Liver (tissue), 8 donors: ENCODE measurements at regions not wholly inside any gene's neighbourhood (a gene's known extent, or its start where the extent isn't known, plus 50 kb on each side); places are given as distances from the start of the nearest gene placed in this dataset.
A peak's percentile ranks its signal among the peaks of the same experiment; 100 is the strongest.

Source experiments
- DNase-seq: peaks from one replicate; pipeline ENCODE4 v3.0.0-alpha.2; 2017; ENCODE audit warnings: low spot score
- H3K27ac ChIP-seq, 2 donors: one replicate each; pipeline ENCODE4 v1.7.0; 2013; ENCODE audit warnings: inconsistent platforms in 2 of 2, low read length in 2 of 2, control low read depth in 1 of 2, low read depth in 1 of 2, mild to moderate bottlenecking in 1 of 2
- H3K27me3 ChIP-seq, 4 donors: one replicate each; pipeline versions ENCODE4 v1.6.1 to v1.7.0; 2013; ENCODE audit warnings: low read length in 3 of 4, inconsistent platforms in 1 of 4, mild to moderate bottlenecking in 1 of 4, moderate library complexity in 1 of 4; ENCODE audit not compliant: control insufficient read depth in 4 of 4, insufficient read depth in 4 of 4
- H3K36me3 ChIP-seq, 4 donors: one replicate each; pipeline versions ENCODE4 v1.6.1 to v1.7.0; 2013; ENCODE audit warnings: low read length in 3 of 4, mild to moderate bottlenecking in 3 of 4, low read depth in 1 of 4, moderate library complexity in 1 of 4; ENCODE audit not compliant: control insufficient read depth in 4 of 4, insufficient read depth in 3 of 4
- H3K4me1 ChIP-seq, 4 donors: one replicate each; pipeline versions ENCODE4 v1.6.1 to v1.7.0; 2013; ENCODE audit warnings: low read length in 3 of 4, mild to moderate bottlenecking in 3 of 4, moderate library complexity in 1 of 4; ENCODE audit not compliant: control insufficient read depth in 4 of 4, insufficient read depth in 4 of 4
- H3K4me3 ChIP-seq, 3 donors: one replicate each; pipeline versions ENCODE4 v1.6.1 to v1.7.0; 2013; ENCODE audit warnings: low read length in 3 of 3, control low read depth in 1 of 3, low read depth in 1 of 3, mild to moderate bottlenecking in 1 of 3
- H3K9ac ChIP-seq, 2 donors: one replicate each; pipeline ENCODE4 v1.7.0; 2013; ENCODE audit warnings: low read length in 2 of 2, mild to moderate bottlenecking in 2 of 2, moderate library complexity in 2 of 2, control low read depth in 1 of 2, low read depth in 1 of 2
- H3K9me3 ChIP-seq, 4 donors: one replicate each; pipeline versions ENCODE4 v1.6.1 to v1.7.0; 2013; ENCODE audit warnings: low read length in 3 of 4; ENCODE audit not compliant: control insufficient read depth in 4 of 4
- EGR1 ChIP-seq, 2 donors: IDR thresholded peaks; 2 replicates each; pipeline ENCODE4 v1.6.1; 2016 to 2018; ENCODE audit warnings: antibody characterized with exemption in 2 of 2, low read depth in 2 of 2
- FOXA1 ChIP-seq: IDR thresholded peaks from 2 replicates; pipeline ENCODE4 v1.6.1; 2016; ENCODE audit warnings: antibody characterized with exemption
- FOXA2 ChIP-seq: IDR thresholded peaks from 2 replicates; pipeline ENCODE4 v1.6.1; 2016; ENCODE audit warnings: antibody characterized with exemption
- GABPA ChIP-seq, 2 donors: IDR thresholded peaks in 1 of 2; conservative IDR thresholded peaks in 1 of 2; 2 replicates each; pipeline ENCODE4 v1.6.1; 2016; ENCODE audit warnings: antibody characterized with exemption in 2 of 2, mild to moderate bottlenecking in 1 of 2, moderate library complexity in 1 of 2
- HNF4A ChIP-seq, 2 donors: conservative IDR thresholded peaks; 2 replicates each; pipeline ENCODE4 v1.6.1; 2016; ENCODE audit warnings: antibody characterized with exemption in 2 of 2, mild to moderate bottlenecking in 2 of 2
- HNF4G ChIP-seq: IDR thresholded peaks from 2 replicates; pipeline ENCODE4 v1.6.1; 2016; ENCODE audit warnings: antibody characterized with exemption
- JUND ChIP-seq, 2 donors: IDR thresholded peaks; 2 replicates each; pipeline ENCODE4 v1.6.1; 2016; ENCODE audit warnings: antibody characterized with exemption in 2 of 2
- NR2F2 ChIP-seq: IDR thresholded peaks from 2 replicates; pipeline ENCODE4 v1.6.1; 2016; ENCODE audit warnings: antibody characterized with exemption
- RAD21 ChIP-seq, 2 donors: IDR thresholded peaks; 2 replicates each; pipeline ENCODE4 v1.6.1; 2016; ENCODE audit warnings: antibody characterized with exemption in 2 of 2, mild to moderate bottlenecking in 2 of 2
- RXRA ChIP-seq, 2 donors: IDR thresholded peaks; 2 replicates each; pipeline ENCODE4 v1.6.1; 2017 to 2018; ENCODE audit warnings: antibody characterized with exemption in 2 of 2, mild to moderate bottlenecking in 1 of 2
- SP1 ChIP-seq: IDR thresholded peaks from 2 replicates; pipeline ENCODE4 v1.6.1; 2018; ENCODE audit warnings: antibody characterized with exemption, mild to moderate bottlenecking
- TAF1 ChIP-seq: conservative IDR thresholded peaks from 2 replicates; pipeline ENCODE4 v1.6.1; 2016; ENCODE audit warnings: antibody characterized with exemption, mild to moderate bottlenecking
- YY1 ChIP-seq: IDR thresholded peaks from 2 replicates; pipeline ENCODE4 v1.6.1; 2016; ENCODE audit warnings: antibody characterized with exemption, mild to moderate bottlenecking
- WGBS: extraction: QIAGEN DNeasy Blood & Tissue Kit; methylation state at CpG from one replicate; pipeline ENCODE4 v1.1.7; 2013; 5-methylcytosine and 5-hydroxymethylcytosine counted together
- TF ChIP-seq, protein P1 (sequence below): fragments of 150-350 bp; IDR thresholded peaks from 2 replicates; pipeline ENCODE4 v1.5.1; 2017; ENCODE audit warnings: improper control_type of control experiment, low read depth, low read length; ENCODE audit not compliant: missing input control
- TF ChIP-seq, protein P2 (sequence below): IDR thresholded peaks from 2 replicates; pipeline ENCODE4 v1.6.1; 2016; ENCODE audit warnings: antibody characterized with exemption
- TF ChIP-seq, protein P3 (sequence below): IDR thresholded peaks from 2 replicates; pipeline ENCODE4 v1.6.1; 2016; ENCODE audit warnings: antibody characterized with exemption, mild to moderate bottlenecking
- TF ChIP-seq, protein P4 (sequence below): IDR thresholded peaks from 2 replicates; pipeline ENCODE4 v1.6.1; 2016; ENCODE audit warnings: antibody characterized with exemption
- donor health status: healthy.
- donor health status: healthy.
- donor health status: healthy.
- donor health status: healthy.
- donor health status: healthy.

DNA sequence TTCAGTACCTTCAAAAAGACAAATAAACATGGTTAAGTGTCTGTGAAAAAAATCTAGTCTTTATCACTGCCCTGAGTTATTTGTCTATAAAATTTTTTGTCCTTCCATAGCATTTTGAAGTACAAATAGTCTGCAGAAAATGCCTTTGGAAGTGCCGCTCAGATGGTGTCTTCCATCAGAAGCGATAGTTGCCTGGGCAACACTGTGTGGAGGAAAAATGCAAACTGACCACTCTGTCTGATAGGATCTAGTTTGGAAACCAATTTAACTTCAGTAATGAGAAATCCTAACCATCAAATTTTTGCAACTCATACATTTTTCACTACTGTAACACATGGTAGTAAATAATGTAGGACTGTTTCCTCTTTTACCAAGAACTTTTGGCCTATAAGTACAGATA lies 449.9 kb downstream of the PRELID2 start:
- WGBS = 88% methylated on average over 2 of the region's 2 CpGs
- H3K9me3 ChIP-seq = peaks cover 0 to 1% (median 0%) of the 10 kb centered on the region in 4 donors
- H3K4me1 ChIP-seq = no peaks in the 10 kb centered on the region
- no peak for TF ChIP-seq FOXA2
- no peak for TF ChIP-seq NR2F2
- TF ChIP-seq TAF1 = no peak
- no peak for TF ChIP-seq FOXA1
- TF ChIP-seq RAD21 (IDR thresholded peaks at IDR 0.05) = no peak
- TF ChIP-seq JUND (IDR thresholded peaks at IDR 0.05) = no peak
- no peak for TF ChIP-seq YY1
- TF ChIP-seq, protein P1, sequence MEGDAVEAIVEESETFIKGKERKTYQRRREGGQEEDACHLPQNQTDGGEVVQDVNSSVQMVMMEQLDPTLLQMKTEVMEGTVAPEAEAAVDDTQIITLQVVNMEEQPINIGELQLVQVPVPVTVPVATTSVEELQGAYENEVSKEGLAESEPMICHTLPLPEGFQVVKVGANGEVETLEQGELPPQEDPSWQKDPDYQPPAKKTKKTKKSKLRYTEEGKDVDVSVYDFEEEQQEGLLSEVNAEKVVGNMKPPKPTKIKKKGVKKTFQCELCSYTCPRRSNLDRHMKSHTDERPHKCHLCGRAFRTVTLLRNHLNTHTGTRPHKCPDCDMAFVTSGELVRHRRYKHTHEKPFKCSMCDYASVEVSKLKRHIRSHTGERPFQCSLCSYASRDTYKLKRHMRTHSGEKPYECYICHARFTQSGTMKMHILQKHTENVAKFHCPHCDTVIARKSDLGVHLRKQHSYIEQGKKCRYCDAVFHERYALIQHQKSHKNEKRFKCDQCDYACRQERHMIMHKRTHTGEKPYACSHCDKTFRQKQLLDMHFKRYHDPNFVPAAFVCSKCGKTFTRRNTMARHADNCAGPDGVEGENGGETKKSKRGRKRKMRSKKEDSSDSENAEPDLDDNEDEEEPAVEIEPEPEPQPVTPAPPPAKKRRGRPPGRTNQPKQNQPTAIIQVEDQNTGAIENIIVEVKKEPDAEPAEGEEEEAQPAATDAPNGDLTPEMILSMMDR = no peak
- no peak for TF ChIP-seq HNF4A (conservative IDR thresholded peaks at IDR 0.05)
- H3K36me3 ChIP-seq = no peaks in the 10 kb centered on the region
- no peaks in the 10 kb centered on the region for H3K27me3 ChIP-seq
- no peak overlapping the region for H3K4me3 ChIP-seq
- no peak overlapping the region for H3K27ac ChIP-seq
- DNase-seq = no peak
- no peak overlapping the region for H3K9ac ChIP-seq

DNA sequence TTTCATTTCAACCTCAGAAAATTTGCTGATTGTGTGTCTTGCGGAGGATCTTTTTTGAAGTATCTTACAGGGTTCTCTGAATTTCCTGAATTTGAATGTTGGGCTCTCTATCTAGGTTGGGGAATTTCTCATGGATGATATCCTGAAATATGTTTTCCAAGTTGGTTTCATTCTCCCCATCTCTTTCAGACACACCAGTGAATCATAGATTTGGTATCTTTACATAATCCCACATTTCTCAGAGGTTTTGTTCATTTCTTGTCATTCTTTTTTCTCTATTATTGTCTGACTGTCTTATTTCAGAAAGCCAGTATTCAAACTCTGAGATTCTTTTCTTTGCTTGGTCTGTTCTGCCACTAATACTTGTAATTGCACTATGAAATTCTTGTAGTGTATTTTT lies 456.9 kb downstream of the PRELID2 start:
- H3K9me3 ChIP-seq = peaks cover 9 to 24% (median 13%) of the 10 kb centered on the region in 4 donors
- WGBS = 86% methylated on average over 1 of the region's 1 CpG
- TF ChIP-seq, protein P2, sequence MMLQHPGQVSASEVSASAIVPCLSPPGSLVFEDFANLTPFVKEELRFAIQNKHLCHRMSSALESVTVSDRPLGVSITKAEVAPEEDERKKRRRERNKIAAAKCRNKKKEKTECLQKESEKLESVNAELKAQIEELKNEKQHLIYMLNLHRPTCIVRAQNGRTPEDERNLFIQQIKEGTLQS = no peak
- TF ChIP-seq, protein P1 = no peak
- no peak for TF ChIP-seq NR2F2
- no peak for TF ChIP-seq TAF1
- TF ChIP-seq HNF4G = no peak
- no peak for TF ChIP-seq EGR1 (IDR thresholded peaks at IDR 0.05; ENCODE audit: low read depth in 2 of 2)
- no peak for TF ChIP-seq SP1
- no peak for TF ChIP-seq FOXA1
- no peak for TF ChIP-seq GABPA (IDR thresholded peaks at IDR 0.05 in 1 of 2, conservative IDR thresholded peaks at IDR 0.05 in 1 of 2)

DNA sequence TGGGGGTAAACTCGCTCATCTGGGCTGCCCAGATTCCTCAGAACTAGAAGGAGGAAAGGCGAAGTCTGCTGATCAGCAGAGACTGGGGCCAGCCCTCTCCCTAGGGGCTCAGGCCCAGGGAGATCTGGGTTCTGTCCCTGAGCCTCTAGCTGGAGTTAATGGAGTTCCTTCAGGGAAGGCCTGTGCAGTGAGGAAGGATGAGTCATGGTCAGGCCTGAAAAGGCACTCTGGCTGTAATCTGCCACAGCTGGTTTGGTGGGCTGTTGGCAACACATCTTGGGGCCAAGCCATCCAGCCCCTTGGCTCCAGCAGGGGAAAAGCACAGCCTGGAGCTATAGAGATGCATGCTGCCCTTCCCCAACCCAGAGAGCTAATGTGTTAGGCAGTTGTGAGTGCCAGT lies 459.6 kb downstream of the PRELID2 start:
- 70% methylated on average over 2 of the region's 2 CpGs for WGBS
- Histone ChIP-seq H3K27me3 (no peaks in the 10 kb centered on the region), H3K9me3 (peaks cover 8 to 24% (median 13%) of the 10 kb centered on the region in 4 donors), H3K4me1 (no peaks in the 10 kb centered on the region), H3K9ac (no peak overlapping the region), H3K27ac (no peak overlapping the region), H3K4me3 (peak overlapping the region in 1 of 3 donors; percentile 6), H3K36me3 (no peaks in the 10 kb centered on the region)
- DNase-seq = no peak
- TF ChIP-seq FOXA2 = no peak
- no peak for TF ChIP-seq GABPA (IDR thresholded peaks at IDR 0.05 in 1 of 2, conservative IDR thresholded peaks at IDR 0.05 in 1 of 2)
- TF ChIP-seq YY1 = no peak
- TF ChIP-seq, protein P3, sequence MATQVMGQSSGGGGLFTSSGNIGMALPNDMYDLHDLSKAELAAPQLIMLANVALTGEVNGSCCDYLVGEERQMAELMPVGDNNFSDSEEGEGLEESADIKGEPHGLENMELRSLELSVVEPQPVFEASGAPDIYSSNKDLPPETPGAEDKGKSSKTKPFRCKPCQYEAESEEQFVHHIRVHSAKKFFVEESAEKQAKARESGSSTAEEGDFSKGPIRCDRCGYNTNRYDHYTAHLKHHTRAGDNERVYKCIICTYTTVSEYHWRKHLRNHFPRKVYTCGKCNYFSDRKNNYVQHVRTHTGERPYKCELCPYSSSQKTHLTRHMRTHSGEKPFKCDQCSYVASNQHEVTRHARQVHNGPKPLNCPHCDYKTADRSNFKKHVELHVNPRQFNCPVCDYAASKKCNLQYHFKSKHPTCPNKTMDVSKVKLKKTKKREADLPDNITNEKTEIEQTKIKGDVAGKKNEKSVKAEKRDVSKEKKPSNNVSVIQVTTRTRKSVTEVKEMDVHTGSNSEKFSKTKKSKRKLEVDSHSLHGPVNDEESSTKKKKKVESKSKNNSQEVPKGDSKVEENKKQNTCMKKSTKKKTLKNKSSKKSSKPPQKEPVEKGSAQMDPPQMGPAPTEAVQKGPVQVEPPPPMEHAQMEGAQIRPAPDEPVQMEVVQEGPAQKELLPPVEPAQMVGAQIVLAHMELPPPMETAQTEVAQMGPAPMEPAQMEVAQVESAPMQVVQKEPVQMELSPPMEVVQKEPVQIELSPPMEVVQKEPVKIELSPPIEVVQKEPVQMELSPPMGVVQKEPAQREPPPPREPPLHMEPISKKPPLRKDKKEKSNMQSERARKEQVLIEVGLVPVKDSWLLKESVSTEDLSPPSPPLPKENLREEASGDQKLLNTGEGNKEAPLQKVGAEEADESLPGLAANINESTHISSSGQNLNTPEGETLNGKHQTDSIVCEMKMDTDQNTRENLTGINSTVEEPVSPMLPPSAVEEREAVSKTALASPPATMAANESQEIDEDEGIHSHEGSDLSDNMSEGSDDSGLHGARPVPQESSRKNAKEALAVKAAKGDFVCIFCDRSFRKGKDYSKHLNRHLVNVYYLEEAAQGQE = no peak
- no peak for TF ChIP-seq RXRA (IDR thresholded peaks at IDR 0.05)
- TF ChIP-seq SP1 = no peak
- TF ChIP-seq JUND (IDR thresholded peaks at IDR 0.05) = no peak
- TF ChIP-seq HNF4A (conservative IDR thresholded peaks at IDR 0.05) = no peak
- TF ChIP-seq, protein P2 = no peak
- TF ChIP-seq HNF4G = no peak
- no peak for TF ChIP-seq RAD21 (IDR thresholded peaks at IDR 0.05)
- no peak for TF ChIP-seq TAF1
- TF ChIP-seq, protein P4, sequence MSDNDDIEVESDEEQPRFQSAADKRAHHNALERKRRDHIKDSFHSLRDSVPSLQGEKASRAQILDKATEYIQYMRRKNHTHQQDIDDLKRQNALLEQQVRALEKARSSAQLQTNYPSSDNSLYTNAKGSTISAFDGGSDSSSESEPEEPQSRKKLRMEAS = no peak

More for the DNA sequence above, 456.9 kb downstream of the PRELID2 start:
- Histone ChIP-seq H3K36me3 (no peaks in the 10 kb centered on the region), H3K4me3 (no peak overlapping the region), H3K9ac (no peak overlapping the region), H3K4me1 (no peaks in the 10 kb centered on the region), H3K27me3 (no peaks in the 10 kb centered on the region), H3K27ac (no peak overlapping the region)
- no peak for DNase-seq
